ENCODE measurements at regions not wholly inside any gene's neighbourhood (a gene's known extent, or its start where the extent isn't known, plus 50 kb on each side); places are given as distances from the start of the nearest gene placed in this dataset.

GRCh38 chr2:59191781-59192180 lies 950.7 kb upstream of the FANCL start:
- TF ChIP-seq CTCF (conservative IDR thresholded peaks at IDR 0.05) = no peak
- no peaks in the 10 kb centered on the region for H3K27me3 Mint-ChIP-seq (ENCODE audit: insufficient read depth)
- Histone ChIP-seq H3K9ac (ENCODE audit: extremely low read depth, low read length, poor library complexity, severe bottlenecking) (no peak overlapping the region), H3K27ac (ENCODE audit: low read depth, low read length) (no peak overlapping the region), H3K4me1 (ENCODE audit: control insufficient read depth, insufficient read depth, low read length) (no peaks in the 10 kb centered on the region), H3K9me3 (ENCODE audit: control insufficient read depth, low read length) (no peaks in the 10 kb centered on the region), H3K36me3 (ENCODE audit: control insufficient read depth, insufficient read depth, low read length) (no peaks in the 10 kb centered on the region), H3K4me3 (ENCODE audit: low read length) (no peak overlapping the region), H3K27me3 (ENCODE audit: control insufficient read depth, insufficient read depth, low read length, poor library complexity, severe bottlenecking) (no peaks in the 10 kb centered on the region)
- no peak for DNase-seq
- no peaks in the 10 kb centered on the region for H3K36me3 Mint-ChIP-seq (ENCODE audit: low read depth)
- no peak overlapping the region for H3K4me3 Mint-ChIP-seq
- WGBS, 2 experiments (ENCODE audit: insufficient coverage in 1 of 2, insufficient read length in 1 of 2) = 90 to 100% methylated on average over 2 to 4 of the region's 4 CpGs
- no peaks in the 10 kb centered on the region for H3K9me3 Mint-ChIP-seq
- peaks cover 1% of the 10 kb centered on the region for H3K4me1 Mint-ChIP-seq
- no peak overlapping the region for H3K27ac Mint-ChIP-seq

GRCh38 chr2:59190518-59190917 lies 949.4 kb upstream of the FANCL start:
- no peaks in the 10 kb centered on the region for H3K27me3 Mint-ChIP-seq (ENCODE audit: insufficient read depth)
- H3K9me3 Mint-ChIP-seq = no peaks in the 10 kb centered on the region
- 100% methylated on average over 1 of the region's 1 CpG; no CpG with 5 or more reads in 1 of the 2 experiments for whole genome bisulfite sequencing, 2 experiments (ENCODE audit: insufficient coverage in 1 of 2, insufficient read length in 1 of 2)
- H3K9me3 ChIP-seq (ENCODE audit: control insufficient read depth, low read length) = no peaks in the 10 kb centered on the region
- H3K27ac Mint-ChIP-seq = no peak overlapping the region
- no peaks in the 10 kb centered on the region for H3K27me3 ChIP-seq (ENCODE audit: control insufficient read depth, insufficient read depth, low read length, poor library complexity, severe bottlenecking)
- no peak for TF ChIP-seq CTCF (conservative IDR thresholded peaks at IDR 0.05)
- no peak overlapping the region for H3K4me3 ChIP-seq (ENCODE audit: low read length)
- H3K4me1 Mint-ChIP-seq = peaks cover 1% of the 10 kb centered on the region
- no peak overlapping the region for H3K27ac ChIP-seq (ENCODE audit: low read depth, low read length)
- H3K36me3 Mint-ChIP-seq (ENCODE audit: low read depth) = no peaks in the 10 kb centered on the region
- H3K4me1 ChIP-seq (ENCODE audit: control insufficient read depth, insufficient read depth, low read length) = no peaks in the 10 kb centered on the region
- H3K4me3 Mint-ChIP-seq = no peak overlapping the region
- DNase-seq = no peak
- no peaks in the 10 kb centered on the region for H3K36me3 ChIP-seq (ENCODE audit: control insufficient read depth, insufficient read depth, low read length)
- H3K9ac ChIP-seq (ENCODE audit: extremely low read depth, low read length, poor library complexity, severe bottlenecking) = no peak overlapping the region

- no peaks in the 10 kb centered on the region for H3K36me3 Mint-ChIP-seq (ENCODE audit: low read depth)
- peaks cover 32% of the 10 kb centered on the region for H3K4me1 Mint-ChIP-seq
- no peak for TF ChIP-seq CTCF (conservative IDR thresholded peaks at IDR 0.05)
- Histone ChIP-seq H3K4me3 (ENCODE audit: low read length) (no peak overlapping the region), H3K9me3 (ENCODE audit: control insufficient read depth, low read length) (no peaks in the 10 kb centered on the region), H3K9ac (ENCODE audit: extremely low read depth, low read length, poor library complexity, severe bottlenecking) (no peak overlapping the region), H3K4me1 (ENCODE audit: control insufficient read depth, insufficient read depth, low read length) (peaks cover 3% of the 10 kb centered on the region), H3K27ac (ENCODE audit: low read depth, low read length) (no peak overlapping the region), H3K36me3 (ENCODE audit: control insufficient read depth, insufficient read depth, low read length) (no peaks in the 10 kb centered on the region), H3K27me3 (ENCODE audit: control insufficient read depth, insufficient read depth, low read length, poor library complexity, severe bottlenecking) (no peaks in the 10 kb centered on the region)
- H3K9me3 Mint-ChIP-seq = no peaks in the 10 kb centered on the region
- DNase-seq = no peak
- WGBS, 2 experiments (ENCODE audit: insufficient coverage in 1 of 2, insufficient read length in 1 of 2) = 84 to 85% methylated on average over 5 to 6 of the region's 6 CpGs
- peak overlapping the region; percentile 20 for H3K4me3 Mint-ChIP-seq
- peak overlapping the region; percentile 72 for H3K27ac Mint-ChIP-seq
- peaks cover 3% of the 10 kb centered on the region for H3K27me3 Mint-ChIP-seq (ENCODE audit: insufficient read depth)
These were observed 943.3 kb upstream of the FANCL start for GRCh38 chr2:59184276-59185020.

All from endodermal cell (in vitro differentiated cells).